ENCODE measurements at regions not wholly inside any gene's neighbourhood (a gene's known extent, or its start where the extent isn't known, plus 50 kb on each side); places are given as distances from the start of the nearest gene placed in this dataset.

- Histone ChIP-seq H3K4me1 (ENCODE audit: control insufficient read depth in 1 of 2, low read depth in 2 of 2) (no peaks in the 10 kb centered on the region), H3K4me3 (no peak overlapping the region), H3K27me3 (replicated peaks; ENCODE audit: insufficient read depth) (no peaks in the 10 kb centered on the region), H3K36me3 (no peaks in the 10 kb centered on the region), H3K27ac (no peak overlapping the region), H3K9me3 (no peaks in the 10 kb centered on the region)
- no peak for TF ChIP-seq CTCF (IDR thresholded peaks at IDR 0.05)
- DNase-seq (ENCODE audit: low spot score) (no peak), ATAC-seq (ENCODE audit: insufficient number of reproducible peaks, low FRiP score, low read depth) (no peak)
Observed at GRCh38 chr4:133403913-133404312, 254.8 kb downstream of the PCDH10 start.

- Histone ChIP-seq H3K27ac (no peak overlapping the region), H3K4me1 (ENCODE audit: control insufficient read depth in 1 of 2, low read depth in 2 of 2) (no peaks in the 10 kb centered on the region), H3K9me3 (no peaks in the 10 kb centered on the region), H3K27me3 (replicated peaks; ENCODE audit: insufficient read depth) (no peaks in the 10 kb centered on the region), H3K4me3 (no peak overlapping the region), H3K36me3 (no peaks in the 10 kb centered on the region)
- ATAC-seq (ENCODE audit: insufficient number of reproducible peaks, low FRiP score, low read depth) (no peak), DNase-seq (ENCODE audit: low spot score) (no peak)
- TF ChIP-seq CTCF (IDR thresholded peaks at IDR 0.05): no peak
Observed at GRCh38 chr4:133402616-133403015, 253.5 kb downstream of the PCDH10 start.

- no peak overlapping the region for H3K27ac ChIP-seq
- no peaks in the 10 kb centered on the region for H3K9me3 ChIP-seq
- no peaks in the 10 kb centered on the region for H3K27me3 ChIP-seq (replicated peaks; ENCODE audit: insufficient read depth)
- H3K36me3 ChIP-seq: no peaks in the 10 kb centered on the region
- no peak overlapping the region for H3K4me3 ChIP-seq
- ATAC-seq (ENCODE audit: insufficient number of reproducible peaks, low FRiP score, low read depth) (no peak), DNase-seq (ENCODE audit: low spot score) (no peak)
- no peaks in the 10 kb centered on the region for H3K4me1 ChIP-seq (ENCODE audit: control insufficient read depth in 1 of 2, low read depth in 2 of 2)
- no peak for TF ChIP-seq CTCF (IDR thresholded peaks at IDR 0.05)
Observed at GRCh38 chr4:133394971-133395627, 246.0 kb downstream of the PCDH10 start.

- no peak for ATAC-seq (ENCODE audit: insufficient number of reproducible peaks, low FRiP score, low read depth)
Observed at GRCh38 chr4:133390198-133390855, 241.2 kb downstream of the PCDH10 start.

GRCh38 chr4:133389029-133389428 is 239.9 kb downstream of the PCDH10 start:
- H3K4me1 ChIP-seq (ENCODE audit: control insufficient read depth in 1 of 2, low read depth in 2 of 2): no peaks in the 10 kb centered on the region
- no peak for DNase-seq (ENCODE audit: low spot score)
- H3K9me3 ChIP-seq: no peaks in the 10 kb centered on the region
- no peak for TF ChIP-seq CTCF (IDR thresholded peaks at IDR 0.05)
- H3K27ac ChIP-seq: no peak overlapping the region
- no peaks in the 10 kb centered on the region for H3K36me3 ChIP-seq
- no peaks in the 10 kb centered on the region for H3K27me3 ChIP-seq (replicated peaks; ENCODE audit: insufficient read depth)
- H3K4me3 ChIP-seq: no peak overlapping the region
- no peak for ATAC-seq (ENCODE audit: insufficient number of reproducible peaks, low FRiP score, low read depth)

More at GRCh38 chr4:133390198-133390855, 241.2 kb downstream of the PCDH10 start:
- Histone ChIP-seq H3K27me3 (replicated peaks; ENCODE audit: insufficient read depth) (no peaks in the 10 kb centered on the region), H3K4me1 (ENCODE audit: control insufficient read depth in 1 of 2, low read depth in 2 of 2) (no peaks in the 10 kb centered on the region), H3K4me3 (no peak overlapping the region), H3K36me3 (no peaks in the 10 kb centered on the region), H3K27ac (no peak overlapping the region), H3K9me3 (no peaks in the 10 kb centered on the region)
- DNase-seq (ENCODE audit: low spot score): no peak
- TF ChIP-seq CTCF (IDR thresholded peaks at IDR 0.05): no peak

Measured in thoracic aorta (tissue), 2 donors.